SK-N-SH treated with all-trans-retinoic acid at 6 μM for 48 hours (cell line): ENCODE measurements at regions not wholly inside any gene's neighbourhood (a gene's known extent, or its start where the extent isn't known, plus 50 kb on each side); places are given as distances from the start of the nearest gene placed in this dataset.

Source experiments
- ATAC-seq: fragments of 200-7000 bp; cut with Tn5 transposase; 3 replicates; pipeline ENCODE4 v1.9.1; 2020; ENCODE audit warnings: mild to moderate bottlenecking, moderate library complexity
- ARNTL ChIP-seq: fragments of 450-650 bp; formaldehyde crosslinking; IDR thresholded peaks from 2 replicates; pipeline ENCODE4 v1.5.0; 2020; ENCODE audit warnings: low read depth, mild to moderate bottlenecking, moderate library complexity, borderline replicate concordance
- BACH2 ChIP-seq: fragments of 250-450 bp; sonication (Bioruptor Pico); IDR thresholded peaks from 2 replicates; pipeline ENCODE4 v1.9.0; 2021; ENCODE audit warnings: mild to moderate bottlenecking, borderline replicate concordance
- CREB5 ChIP-seq: fragments of 250-450 bp; sonication (Bioruptor Pico); IDR thresholded peaks from 2 replicates; pipeline ENCODE4 v1.5.1; 2020; ENCODE audit warnings: low read depth, mild to moderate bottlenecking, moderate library complexity
- CSDC2 ChIP-seq: fragments of 250-450 bp; sonication (Bioruptor Pico); IDR thresholded peaks from 2 replicates; pipeline ENCODE4 v1.5.0; 2020; ENCODE audit warnings: mild to moderate bottlenecking, moderate library complexity
- CSRNP3 ChIP-seq: fragments of 250-450 bp; sonication (Bioruptor Pico); IDR thresholded peaks from 2 replicates; pipeline ENCODE4 v1.5.1; 2021; ENCODE audit warnings: mild to moderate bottlenecking, moderate library complexity
- ISL1 ChIP-seq: fragments of 250-450 bp; sonication (Bioruptor Pico); IDR thresholded peaks from 2 replicates; pipeline ENCODE4 v2.1.2; 2022; ENCODE audit warnings: mild to moderate bottlenecking, moderate library complexity
- OSR1 ChIP-seq: fragments of 250-450 bp; sonication (Bioruptor Pico); IDR thresholded peaks from 2 replicates; pipeline ENCODE4 v1.8.0; 2022; ENCODE audit warnings: moderate library complexity, mild to moderate bottlenecking, inconsistent platforms
- PATZ1 ChIP-seq: fragments of 250-450 bp; sonication (Bioruptor Pico); IDR thresholded peaks from 2 replicates; pipeline ENCODE4 v1.8.0; 2020; ENCODE audit warnings: mild to moderate bottlenecking, moderate library complexity, borderline replicate concordance
- POU6F1 ChIP-seq: fragments of 250-450 bp; sonication (Bioruptor Pico); IDR thresholded peaks from 2 replicates; pipeline ENCODE4 v1.8.0; 2021; ENCODE audit warnings: low read depth, mild to moderate bottlenecking, moderate library complexity, borderline replicate concordance
- RARB ChIP-seq: fragments of 250-450 bp; sonication (Bioruptor Pico); IDR thresholded peaks from 2 replicates; pipeline ENCODE4 v1.8.0; 2021; ENCODE audit warnings: mild to moderate bottlenecking, moderate library complexity
- SNAI2 ChIP-seq: fragments of 250-450 bp; sonication (Bioruptor Pico); IDR thresholded peaks from 2 replicates; pipeline ENCODE4 v1.5.0; 2020; ENCODE audit warnings: mild to moderate bottlenecking, moderate library complexity
- TOX ChIP-seq: fragments of 250-450 bp; sonication (Bioruptor Pico); IDR thresholded peaks from 2 replicates; pipeline ENCODE4 v1.8.0; 2021; ENCODE audit warnings: mild to moderate bottlenecking, moderate library complexity, borderline replicate concordance
- TSHZ2 ChIP-seq: fragments of 250-450 bp; sonication (Bioruptor Pico); IDR thresholded peaks from 2 replicates; pipeline ENCODE4 v1.5.0; 2020; ENCODE audit warnings: mild to moderate bottlenecking, moderate library complexity
- ZC3H10 ChIP-seq: fragments of 250-450 bp; sonication (Bioruptor Pico); IDR thresholded peaks from 2 replicates; pipeline ENCODE4 v1.5.1; 2021; ENCODE audit warnings: mild to moderate bottlenecking, moderate library complexity
- ZFP3 ChIP-seq: fragments of 250-450 bp; sonication (Bioruptor Pico); IDR thresholded peaks from 2 replicates; pipeline ENCODE4 v1.5.0; 2020; ENCODE audit warnings: mild to moderate bottlenecking, moderate library complexity
- ZFP30 ChIP-seq: fragments of 450-650 bp; formaldehyde crosslinking; IDR thresholded peaks from 2 replicates; pipeline ENCODE4 v1.5.0; 2022; ENCODE audit warnings: mild to moderate bottlenecking, moderate library complexity
- ZNF565 ChIP-seq: fragments of 450-650 bp; formaldehyde crosslinking; conservative IDR thresholded peaks from 2 replicates; pipeline ENCODE4 v1.5.0; 2020; ENCODE audit warnings: low read depth, mild to moderate bottlenecking, moderate library complexity
- ZNF70 ChIP-seq: fragments of 450-650 bp; formaldehyde crosslinking; IDR thresholded peaks from 2 replicates; pipeline ENCODE4 v1.5.0; 2020; ENCODE audit warnings: mild to moderate bottlenecking, moderate library complexity
- ZNF8 ChIP-seq: fragments of 450-650 bp; formaldehyde crosslinking; IDR thresholded peaks from 2 replicates; pipeline ENCODE4 v1.5.0; 2020; ENCODE audit warnings: mild to moderate bottlenecking, moderate library complexity

- ATAC-seq = peak; percentile 84
Measured at GRCh38 chr7:85719981-85720953, 533.4 kb upstream of the SEMA3D start.

GRCh38 chr7:85716353-85716752 lies 529.5 kb upstream of the SEMA3D start:
- ATAC-seq = peak; percentile 70
- TF ChIP-seq ZNF8 (no peak), ISL1 (CRISPR knock-in tag) (peak; percentile 44; the same call in 1 of the 2 replicates)

More at GRCh38 chr7:85719981-85720953, 533.4 kb upstream of the SEMA3D start:
- no peak for TF ChIP-seq ZNF8
- TF ChIP-seq ISL1 (CRISPR knock-in tag) = peak; percentile 53
- TF ChIP-seq CSDC2 (CRISPR knock-in tag) = no peak
- no peak for TF ChIP-seq TOX (CRISPR knock-in tag)
- no peak for TF ChIP-seq ZFP30 (CRISPR knock-in tag)
- no peak for TF ChIP-seq ZFP3 (CRISPR knock-in tag)

GRCh38 chr7:85714951-85715350 lies 528.1 kb upstream of the SEMA3D start:
- TF ChIP-seq CREB5 (no peak), ARNTL (CRISPR knock-in tag) (no peak), POU6F1 (CRISPR knock-in tag) (no peak), OSR1 (no peak), ISL1 (CRISPR knock-in tag) (no peak), CSRNP3 (CRISPR knock-in tag) (no peak), TSHZ2 (no peak), ZFP3 (CRISPR knock-in tag) (no peak), ZNF565 (no peak), RARB (CRISPR knock-in tag) (no peak), ZFP30 (CRISPR knock-in tag) (no peak), ZNF70 (CRISPR knock-in tag) (no peak), CSDC2 (CRISPR knock-in tag) (no peak), BACH2 (no peak), PATZ1 (no peak), ZC3H10 (CRISPR knock-in tag) (no peak), SNAI2 (CRISPR knock-in tag) (no peak)
- TF ChIP-seq, all 23 proteins: peak for 0
- ATAC-seq = no peak
